ENCODE measurements at regions not wholly inside any gene's neighbourhood (a gene's known extent, or its start where the extent isn't known, plus 50 kb on each side); places are given as distances from the start of the nearest gene placed in this dataset.

- TF ChIP-seq, protein P1, sequence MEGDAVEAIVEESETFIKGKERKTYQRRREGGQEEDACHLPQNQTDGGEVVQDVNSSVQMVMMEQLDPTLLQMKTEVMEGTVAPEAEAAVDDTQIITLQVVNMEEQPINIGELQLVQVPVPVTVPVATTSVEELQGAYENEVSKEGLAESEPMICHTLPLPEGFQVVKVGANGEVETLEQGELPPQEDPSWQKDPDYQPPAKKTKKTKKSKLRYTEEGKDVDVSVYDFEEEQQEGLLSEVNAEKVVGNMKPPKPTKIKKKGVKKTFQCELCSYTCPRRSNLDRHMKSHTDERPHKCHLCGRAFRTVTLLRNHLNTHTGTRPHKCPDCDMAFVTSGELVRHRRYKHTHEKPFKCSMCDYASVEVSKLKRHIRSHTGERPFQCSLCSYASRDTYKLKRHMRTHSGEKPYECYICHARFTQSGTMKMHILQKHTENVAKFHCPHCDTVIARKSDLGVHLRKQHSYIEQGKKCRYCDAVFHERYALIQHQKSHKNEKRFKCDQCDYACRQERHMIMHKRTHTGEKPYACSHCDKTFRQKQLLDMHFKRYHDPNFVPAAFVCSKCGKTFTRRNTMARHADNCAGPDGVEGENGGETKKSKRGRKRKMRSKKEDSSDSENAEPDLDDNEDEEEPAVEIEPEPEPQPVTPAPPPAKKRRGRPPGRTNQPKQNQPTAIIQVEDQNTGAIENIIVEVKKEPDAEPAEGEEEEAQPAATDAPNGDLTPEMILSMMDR (conservative IDR thresholded peaks at IDR 0.05; ENCODE audit: low read depth in 2 of 2): no peak
- no peak for TF ChIP-seq EZH2phosphoT487 (IDR thresholded peaks at IDR 0.05; ENCODE audit: unreplicated experiment)
- TF ChIP-seq POLR2AphosphoS5 (IDR thresholded peaks at IDR 0.05; ENCODE audit: low read depth): no peak
- no peak for TF ChIP-seq EZH2 (IDR thresholded peaks at IDR 0.05; ENCODE audit: low read depth, unreplicated experiment)
Observed at GRCh38 chr3:193762657-193763056, 169.6 kb downstream of the OPA1 start.
